GM13977 (cell line): ENCODE measurements at regions not wholly inside any gene's neighbourhood (a gene's known extent, or its start where the extent isn't known, plus 50 kb on each side); places are given as distances from the start of the nearest gene placed in this dataset.

Source experiments
- DNase-seq: peaks from one replicate; pipeline ENCODE4 v3.0.0; 2012; ENCODE audit warnings: low spot score
- in situ Hi-C: fragments of 300-500 bp; cut with MboI; formaldehyde crosslinking; loops from one replicate; pipeline ENCODE4 v1.12.0; 2022; ENCODE audit warnings: low sequenced_read_pairs, low pct_unique_long_range_greater_than_20kb, mixed read lengths, inconsistent platforms; ENCODE audit not compliant: unreplicated experiment
- TF ChIP-seq, protein P1 (sequence below): IDR thresholded peaks from 2 replicates; pipeline ENCODE4 v1.5.1; 2012; ENCODE audit warnings: mild to moderate bottlenecking, control low read depth; ENCODE audit not compliant: insufficient read depth; ENCODE audit errors: extremely low read depth, missing control alignments

DNA sequence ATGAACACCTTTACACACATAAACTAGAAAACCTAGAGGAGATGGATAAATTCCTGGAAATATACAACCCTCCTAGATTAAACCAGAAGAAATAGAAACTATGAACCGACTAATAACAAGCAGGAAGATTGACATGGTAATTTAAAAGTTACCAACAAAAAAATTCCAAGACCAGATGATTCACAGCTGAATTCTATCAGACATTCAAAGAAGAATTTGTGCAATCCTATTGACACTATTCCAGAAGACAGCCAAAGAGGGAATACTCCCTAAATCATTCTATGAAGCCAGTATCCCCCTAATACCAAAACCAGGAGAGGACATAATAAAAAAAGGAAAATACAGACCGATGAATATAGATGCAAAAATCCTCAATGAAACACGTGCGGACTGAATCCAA, 102.6 kb upstream of the KRR1 start:
- TF ChIP-seq, protein P1, sequence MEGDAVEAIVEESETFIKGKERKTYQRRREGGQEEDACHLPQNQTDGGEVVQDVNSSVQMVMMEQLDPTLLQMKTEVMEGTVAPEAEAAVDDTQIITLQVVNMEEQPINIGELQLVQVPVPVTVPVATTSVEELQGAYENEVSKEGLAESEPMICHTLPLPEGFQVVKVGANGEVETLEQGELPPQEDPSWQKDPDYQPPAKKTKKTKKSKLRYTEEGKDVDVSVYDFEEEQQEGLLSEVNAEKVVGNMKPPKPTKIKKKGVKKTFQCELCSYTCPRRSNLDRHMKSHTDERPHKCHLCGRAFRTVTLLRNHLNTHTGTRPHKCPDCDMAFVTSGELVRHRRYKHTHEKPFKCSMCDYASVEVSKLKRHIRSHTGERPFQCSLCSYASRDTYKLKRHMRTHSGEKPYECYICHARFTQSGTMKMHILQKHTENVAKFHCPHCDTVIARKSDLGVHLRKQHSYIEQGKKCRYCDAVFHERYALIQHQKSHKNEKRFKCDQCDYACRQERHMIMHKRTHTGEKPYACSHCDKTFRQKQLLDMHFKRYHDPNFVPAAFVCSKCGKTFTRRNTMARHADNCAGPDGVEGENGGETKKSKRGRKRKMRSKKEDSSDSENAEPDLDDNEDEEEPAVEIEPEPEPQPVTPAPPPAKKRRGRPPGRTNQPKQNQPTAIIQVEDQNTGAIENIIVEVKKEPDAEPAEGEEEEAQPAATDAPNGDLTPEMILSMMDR, result no peak
- in situ Hi-C loops, result no loop called here
- no peak for DNase-seq

DNA sequence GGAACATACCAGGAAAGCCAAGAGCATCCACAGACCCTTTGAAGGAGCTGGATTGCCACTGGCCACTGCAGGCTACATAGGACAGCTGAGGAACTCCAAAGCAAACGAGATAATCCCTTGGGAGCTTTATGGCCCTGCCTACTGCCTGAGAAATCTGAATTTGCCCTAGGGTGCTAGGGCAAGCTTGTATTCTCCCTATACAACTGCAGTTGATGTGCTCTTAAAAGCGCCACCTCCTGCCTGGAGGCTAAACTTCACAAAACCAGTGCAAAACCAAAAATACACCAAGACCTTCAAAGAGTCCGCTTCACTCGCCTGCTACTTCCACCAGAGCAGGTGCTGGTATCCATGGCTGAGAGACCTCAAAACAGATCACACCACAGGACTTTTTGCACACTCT, 99.6 kb upstream of the KRR1 start:
- no peak for DNase-seq
- TF ChIP-seq, protein P1, result no peak
- in situ Hi-C loops, result no loop called here

DNA sequence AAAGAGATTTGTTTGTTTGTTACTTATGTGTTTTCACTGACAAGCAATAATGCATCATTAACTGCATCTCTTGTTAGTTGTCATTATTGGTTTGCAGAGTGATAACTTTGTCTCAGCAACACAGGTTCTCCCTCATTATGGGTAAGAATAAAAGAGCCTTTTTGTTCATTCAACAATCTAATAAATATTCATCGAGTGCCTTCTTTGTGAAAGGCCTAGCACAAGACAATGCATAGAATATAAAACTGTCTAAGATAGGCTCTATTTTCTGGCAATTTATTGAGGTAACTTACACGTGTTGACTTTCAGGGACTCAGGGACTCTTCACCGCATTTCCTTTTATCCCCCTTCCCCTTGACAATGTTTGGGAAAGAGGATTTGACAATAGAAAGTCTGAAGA, 95.5 kb upstream of the KRR1 start:
- in situ Hi-C loops, result no loop called here
- no peak for DNase-seq
- TF ChIP-seq, protein P1, result no peak

DNA sequence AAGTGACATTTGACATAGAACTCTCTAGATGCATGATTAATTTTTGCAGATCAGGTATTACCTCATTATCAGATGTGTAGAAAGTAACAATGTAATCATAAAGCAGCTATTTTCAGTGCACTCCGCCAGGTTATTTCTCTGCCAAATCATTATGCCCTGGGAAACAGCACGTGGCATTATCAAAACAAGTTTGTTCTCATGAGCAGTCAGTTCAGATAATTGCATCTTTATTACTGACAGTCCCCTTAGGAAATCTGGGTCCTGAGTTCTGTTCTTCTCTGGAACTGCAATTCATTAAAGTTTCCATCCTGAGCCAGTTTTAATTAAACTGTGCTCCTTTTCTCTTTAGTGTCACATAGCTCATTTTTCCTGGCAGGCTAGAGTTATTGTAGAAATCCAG, 94.7 kb upstream of the KRR1 start:
- no peak for DNase-seq
- in situ Hi-C loops, result no loop called here
- TF ChIP-seq, protein P1, result no peak

DNA sequence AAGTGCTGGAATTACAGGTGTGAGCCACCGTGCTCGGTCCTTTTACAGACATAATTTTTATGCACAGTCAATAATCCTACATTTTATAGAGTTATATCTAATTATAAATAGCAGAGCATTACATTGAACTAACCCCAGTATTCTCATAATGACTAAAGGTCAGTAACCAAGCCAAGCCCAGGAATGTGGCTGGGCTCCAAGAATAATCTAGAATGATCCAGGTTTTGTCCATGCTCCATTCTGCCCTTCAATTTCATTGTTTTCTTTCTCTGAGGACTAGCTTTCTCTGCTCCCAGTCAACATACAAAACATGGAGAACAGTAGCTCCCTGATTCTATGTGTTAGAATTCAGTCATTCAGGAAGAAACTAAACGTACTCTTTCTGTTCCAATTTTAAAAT, 92.1 kb upstream of the KRR1 start:
- TF ChIP-seq, protein P1, result no peak

DNA sequence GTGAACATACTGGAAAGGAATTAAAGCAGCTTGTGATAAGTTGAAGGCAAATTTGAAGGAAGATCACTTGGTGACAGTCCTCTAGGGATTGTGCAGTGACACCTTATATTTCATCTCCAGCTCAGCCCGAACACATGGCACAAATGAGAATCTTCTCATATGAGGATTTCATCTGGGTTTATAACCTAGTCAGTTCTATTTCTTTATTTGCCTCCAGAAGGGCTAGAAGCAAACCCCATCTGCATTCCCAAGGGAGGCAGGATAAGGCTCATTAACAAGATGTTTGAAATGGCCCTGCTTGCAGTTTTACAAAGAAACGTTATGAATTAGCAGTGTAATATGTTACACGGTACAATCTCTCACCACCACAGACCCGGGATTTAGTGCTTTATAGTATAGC, 90.7 kb upstream of the KRR1 start:
- DNase-seq, result no peak
- TF ChIP-seq, protein P1, result no peak
- in situ Hi-C loops, result no loop called here

More for the DNA sequence above, 92.1 kb upstream of the KRR1 start:
- in situ Hi-C loops, result no loop called here
- no peak for DNase-seq

DNA sequence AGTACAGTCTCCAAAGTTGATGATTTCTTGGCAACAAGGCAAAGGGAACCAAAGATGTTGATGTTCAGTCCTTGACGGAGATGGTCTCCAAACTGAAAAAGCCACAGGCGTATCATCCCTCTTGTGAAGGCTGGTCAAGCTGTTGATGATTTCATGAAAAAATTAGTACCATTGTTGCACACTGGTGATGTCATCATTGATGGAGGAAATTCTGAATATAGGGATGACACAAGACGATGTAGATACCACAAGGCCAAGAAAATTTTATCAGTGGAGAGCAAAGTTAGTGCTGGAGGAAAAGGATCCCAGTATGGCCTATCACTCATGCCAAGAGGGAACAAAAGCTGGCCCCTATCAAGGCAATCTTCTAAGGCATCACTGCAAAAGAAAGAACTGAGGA, 88.7 kb upstream of the KRR1 start:
- in situ Hi-C loops, result no loop called here
- DNase-seq, result no peak
- TF ChIP-seq, protein P1, result no peak
